ENCODE measurements at regions not wholly inside any gene's neighbourhood (a gene's known extent, or its start where the extent isn't known, plus 50 kb on each side); places are given as distances from the start of the nearest gene placed in this dataset.

- TF ChIP-seq RARB (CRISPR knock-in tag; IDR thresholded peaks at IDR 0.05) (no peak), CSRNP3 (CRISPR knock-in tag; IDR thresholded peaks at IDR 0.05) (no peak), ARNTL (CRISPR knock-in tag; IDR thresholded peaks at IDR 0.05; ENCODE audit: borderline replicate concordance, low read depth) (no peak), ZFP30 (CRISPR knock-in tag; IDR thresholded peaks at IDR 0.05) (no peak), ISL1 (CRISPR knock-in tag; IDR thresholded peaks at IDR 0.05) (no peak), ZNF70 (CRISPR knock-in tag; IDR thresholded peaks at IDR 0.05) (no peak), ZFP3 (CRISPR knock-in tag; IDR thresholded peaks at IDR 0.05) (no peak)
- no peak for ATAC-seq
Measured at GRCh38 chr13:97079726-97080125, 85.5 kb upstream of the OXGR1 start.

- TF ChIP-seq ZC3H10 (CRISPR knock-in tag; IDR thresholded peaks at IDR 0.05), result no peak
- TF ChIP-seq TSHZ2 (CRISPR knock-in tag; IDR thresholded peaks at IDR 0.05), result no peak
- no peak for TF ChIP-seq ARNTL (CRISPR knock-in tag; IDR thresholded peaks at IDR 0.05; ENCODE audit: borderline replicate concordance, low read depth)
- TF ChIP-seq CSDC2 (CRISPR knock-in tag; IDR thresholded peaks at IDR 0.05), result no peak
- TF ChIP-seq PPARA (CRISPR knock-in tag; IDR thresholded peaks at IDR 0.05; ENCODE audit: borderline replicate concordance), result no peak
- TF ChIP-seq GLIS3 (CRISPR knock-in tag; IDR thresholded peaks at IDR 0.05), result no peak
- TF ChIP-seq PATZ1 (CRISPR knock-in tag; IDR thresholded peaks at IDR 0.05; ENCODE audit: borderline replicate concordance), result no peak
- ATAC-seq, result no peak
Measured at GRCh38 chr13:97082461-97083207, 88.4 kb upstream of the OXGR1 start.

GRCh38 chr13:97091196-97091595, 96.9 kb upstream of the OXGR1 start:
- no peak for ATAC-seq
- TF ChIP-seq SNAI2 (CRISPR knock-in tag; IDR thresholded peaks at IDR 0.05), result no peak

GRCh38 chr13:97100821-97101220, 106.5 kb upstream of the OXGR1 start:
- TF ChIP-seq POU6F1 (CRISPR knock-in tag; IDR thresholded peaks at IDR 0.05; ENCODE audit: borderline replicate concordance, low read depth) (no peak), TSHZ2 (CRISPR knock-in tag; IDR thresholded peaks at IDR 0.05) (no peak), SNAI2 (CRISPR knock-in tag; IDR thresholded peaks at IDR 0.05) (no peak), ZNF8 (CRISPR knock-in tag; IDR thresholded peaks at IDR 0.05) (no peak), OSR1 (CRISPR knock-in tag; IDR thresholded peaks at IDR 0.05) (no peak), ISL1 (CRISPR knock-in tag; IDR thresholded peaks at IDR 0.05) (no peak), ZNF565 (CRISPR knock-in tag; conservative IDR thresholded peaks at IDR 0.05; ENCODE audit: low read depth) (no peak), ZFP3 (CRISPR knock-in tag; IDR thresholded peaks at IDR 0.05) (no peak), BACH2 (CRISPR knock-in tag; IDR thresholded peaks at IDR 0.05; ENCODE audit: borderline replicate concordance) (no peak), ESRRG (CRISPR knock-in tag; IDR thresholded peaks at IDR 0.05) (no peak), RARB (CRISPR knock-in tag; IDR thresholded peaks at IDR 0.05) (no peak)
- ATAC-seq, result no peak

All from SK-N-SH treated with all-trans-retinoic acid at 6 μM for 48 hours (cell line).